RCC 7860 (cell line): ENCODE measurements at regions not wholly inside any gene's neighbourhood (a gene's known extent, or its start where the extent isn't known, plus 50 kb on each side); places are given as distances from the start of the nearest gene placed in this dataset.
"Not testable (repeated sequence)": the region's sequence is repeated elsewhere in the genome, so short reads cannot be mapped to it uniquely, and the experiment has no call there.

Experiments used
- DNase-seq: peaks from one replicate; pipeline ENCODE4 v3.0.0-alpha.2; 2015; ENCODE audit warnings: low spot score
- FAIRE-seq: peaks from 2 replicates; lab custom pipeline; 2012; peaks lifted over from hg19 to GRCh38; lab: Jason Lieb, UNC

- DNase-seq: no peak
- no peak for FAIRE-seq
Observed at GRCh38 chr10:100661520-100661919, 83.9 kb upstream of the PAX2 start.

- no peak for FAIRE-seq
- no peak for DNase-seq
Observed at GRCh38 chr10:100662067-100662466, 83.3 kb upstream of the PAX2 start.

GRCh38 chr10:100664316-100665149 lies 80.8 kb upstream of the PAX2 start:
- FAIRE-seq: no peak
- no peak for DNase-seq

GRCh38 chr10:100666634-100667033 lies 78.7 kb upstream of the PAX2 start:
- not testable (repeated sequence) for DNase-seq, FAIRE-seq

GRCh38 chr10:100669616-100670015 lies 75.8 kb upstream of the PAX2 start:
- no peak for DNase-seq
- FAIRE-seq: no peak

GRCh38 chr10:100670368-100670767 lies 75.0 kb upstream of the PAX2 start:
- no peak for FAIRE-seq
- no peak for DNase-seq

DNA sequence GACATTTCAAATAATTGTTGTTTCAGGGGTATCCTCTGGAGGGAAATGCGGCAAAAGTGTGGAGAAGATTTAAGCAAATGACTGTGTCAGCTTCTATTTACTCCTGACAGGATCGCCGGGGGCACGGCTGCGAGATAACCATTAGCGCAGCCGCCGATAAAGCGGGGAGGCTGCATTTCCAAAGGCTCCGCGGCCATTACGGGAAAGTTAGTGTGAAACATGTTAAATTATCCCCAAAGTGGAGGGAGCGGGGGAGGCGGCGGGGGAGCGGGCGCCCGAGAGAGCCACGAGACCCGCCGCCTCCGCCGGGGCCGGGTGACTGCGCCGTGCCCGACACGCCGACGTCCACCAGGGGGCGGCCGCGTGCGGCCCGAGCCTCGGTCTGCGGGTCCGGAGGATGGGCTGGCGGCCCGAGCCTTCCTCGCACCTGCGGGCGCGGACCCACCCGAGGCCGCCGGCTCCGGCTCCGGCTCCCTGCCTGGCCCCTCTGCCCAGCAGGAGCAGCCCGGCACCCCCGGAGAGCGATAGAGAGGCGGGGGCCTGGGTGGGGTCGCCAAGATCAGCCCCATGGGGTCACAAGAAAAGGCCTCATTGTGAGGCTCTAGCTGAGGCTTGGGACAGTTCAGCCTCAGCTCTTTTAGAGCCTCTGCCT lies 74.4 kb upstream of the PAX2 start:
- FAIRE-seq: no peak

DNA sequence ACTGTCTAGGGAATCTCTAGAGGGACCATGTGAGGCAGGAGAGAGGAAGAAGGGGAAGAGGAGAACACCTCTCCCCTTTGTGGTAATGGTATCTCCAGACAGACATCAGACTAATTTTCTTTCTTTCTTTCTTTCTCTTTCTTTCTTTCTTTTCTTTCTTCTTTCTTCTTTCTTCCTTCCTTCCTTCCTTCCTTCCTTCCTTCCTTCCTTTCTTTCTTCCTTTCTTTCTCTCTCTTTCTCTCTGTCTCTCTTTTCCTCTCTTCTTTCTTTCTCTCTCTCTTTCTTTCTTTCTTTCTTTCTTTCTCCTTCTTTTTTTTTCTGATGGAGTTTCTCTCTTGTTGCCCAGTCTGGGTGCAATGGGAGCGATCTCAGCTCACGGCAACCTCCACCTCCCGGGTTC lies 73.2 kb upstream of the PAX2 start:
- no peak for DNase-seq
- FAIRE-seq: no peak

More for the DNA sequence above, 74.4 kb upstream of the PAX2 start:
- no peak for DNase-seq

GRCh38 chr10:100677290-100677945 lies 68.0 kb upstream of the PAX2 start:
- no peak for DNase-seq
- no peak for FAIRE-seq

DNA sequence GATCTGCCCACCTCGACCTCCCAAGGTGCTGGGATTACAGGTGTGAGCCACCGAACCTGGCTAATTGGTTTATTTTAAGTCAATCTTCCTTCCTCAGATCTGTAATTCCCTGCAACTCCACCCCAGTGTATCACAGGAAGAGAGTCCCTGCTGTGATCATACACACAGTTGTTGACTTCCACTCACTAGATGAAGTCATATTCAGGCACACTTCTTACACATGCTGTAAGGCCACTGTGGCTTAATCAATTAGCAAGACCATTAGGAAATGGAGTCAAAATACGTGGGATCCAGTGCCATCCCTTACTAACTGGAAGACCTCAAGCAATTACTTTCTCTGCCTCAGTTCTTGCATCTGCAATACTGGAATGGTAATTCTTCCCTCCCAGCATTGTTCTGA lies 66.1 kb upstream of the PAX2 start:
- no peak for DNase-seq
- no peak for FAIRE-seq

GRCh38 chr10:100683004-100683403 lies 62.4 kb upstream of the PAX2 start:
- no peak for DNase-seq
- FAIRE-seq: no peak

GRCh38 chr10:100683545-100684300 lies 61.7 kb upstream of the PAX2 start:
- DNase-seq: no peak
- no peak for FAIRE-seq

DNA sequence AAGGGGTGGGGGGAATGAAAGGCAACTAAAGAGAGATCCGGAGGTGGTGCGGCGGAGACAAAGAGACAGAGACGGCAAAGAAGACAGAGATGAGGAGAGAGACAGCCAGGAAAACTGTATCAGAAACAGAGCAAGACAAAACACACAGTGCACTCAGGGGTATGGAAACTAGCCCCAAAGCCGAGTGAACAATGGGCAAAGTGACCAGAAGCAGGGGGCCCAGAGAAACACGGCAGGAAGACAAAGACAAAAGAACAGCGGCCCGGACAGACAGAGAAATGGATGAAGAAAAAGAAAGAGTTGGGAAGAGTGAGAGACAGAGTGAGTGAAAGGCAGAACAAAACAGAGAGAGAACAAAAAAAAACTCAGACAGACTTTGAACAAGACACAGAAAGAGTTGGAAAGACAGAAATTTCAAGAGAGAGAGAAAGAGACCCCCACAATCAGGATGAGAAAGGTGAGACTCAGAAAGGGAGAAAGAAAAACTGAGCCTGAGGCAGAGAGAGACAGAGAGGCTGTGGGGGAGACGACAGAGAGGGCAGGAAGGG lies 60.6 kb upstream of the PAX2 start:
- no peak for FAIRE-seq
- no peak for DNase-seq

DNA sequence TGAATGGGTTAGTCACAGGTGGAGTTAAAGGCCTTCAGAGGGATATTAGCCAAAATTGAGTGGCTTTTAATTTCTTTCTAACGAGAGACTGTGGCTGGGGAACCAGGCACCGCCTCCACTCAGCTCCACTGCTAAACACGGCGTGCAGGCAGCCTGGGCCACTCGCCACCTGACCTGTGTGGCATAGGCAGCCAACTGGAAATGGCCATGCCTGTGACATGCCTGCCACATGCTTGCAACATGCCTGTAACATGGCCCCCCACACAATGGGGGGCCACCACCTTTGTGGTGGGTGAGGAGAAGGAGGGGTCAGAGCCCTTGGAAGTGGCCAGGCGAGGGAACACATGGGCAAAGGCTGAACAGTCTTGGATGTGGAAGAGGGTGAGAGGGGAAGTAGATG lies 60.1 kb upstream of the PAX2 start:
- FAIRE-seq (no peak), DNase-seq (no peak)

- no peak for FAIRE-seq
- DNase-seq: no peak
Observed at GRCh38 chr10:100687143-100688003, 58.0 kb upstream of the PAX2 start.

- DNase-seq: no peak
Observed at GRCh38 chr10:100688201-100688600, 57.2 kb upstream of the PAX2 start.

DNA sequence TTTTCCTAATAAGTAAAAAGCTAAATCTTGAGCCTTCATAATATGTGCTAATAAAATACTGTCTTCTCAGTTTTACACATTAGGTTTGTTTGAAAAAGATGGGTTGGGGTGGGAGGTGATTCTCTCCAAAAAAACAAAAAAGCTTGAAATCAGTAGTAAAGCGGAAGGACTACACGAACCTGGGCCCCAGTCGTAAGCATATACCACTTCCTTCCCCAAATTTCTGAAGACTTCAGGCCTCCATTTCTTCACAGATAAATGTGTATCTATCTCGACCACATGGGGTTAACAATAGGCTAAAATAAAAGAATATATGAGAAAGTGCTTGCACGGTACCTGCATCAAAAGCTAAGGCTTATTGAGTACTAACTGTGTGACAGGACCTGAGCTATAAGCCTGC lies 51.6 kb upstream of the PAX2 start:
- no peak for DNase-seq
- FAIRE-seq: no peak

More at GRCh38 chr10:100688201-100688600, 57.2 kb upstream of the PAX2 start:
- FAIRE-seq: no peak
